Osteocyte (in vitro differentiated cells): ENCODE measurements at regions not wholly inside any gene's neighbourhood (a gene's known extent, or its start where the extent isn't known, plus 50 kb on each side); places are given as distances from the start of the nearest gene placed in this dataset.

Experiments
- DNase-seq: peaks from one replicate; pipeline ENCODE4 v3.0.0; 2021; ENCODE audit warnings: mixed read lengths; ENCODE audit not compliant: unreplicated experiment; ENCODE audit errors: extremely low spot score
- H3K27ac Mint-ChIP-seq: one replicate; pipeline ENCODE4 v1.8.0; 2021; ENCODE audit warnings: mild to moderate bottlenecking, mixed read lengths; ENCODE audit not compliant: unreplicated experiment
- H3K27me3 Mint-ChIP-seq: one replicate; pipeline ENCODE4 v1.8.0; 2021; ENCODE audit warnings: mixed read lengths; ENCODE audit not compliant: unreplicated experiment
- H3K36me3 Mint-ChIP-seq: one replicate; pipeline ENCODE4 v1.8.0; 2021; ENCODE audit warnings: mixed read lengths; ENCODE audit not compliant: unreplicated experiment
- H3K4me1 Mint-ChIP-seq: one replicate; pipeline ENCODE4 v1.8.0; 2021; ENCODE audit warnings: mixed read lengths; ENCODE audit not compliant: unreplicated experiment
- H3K4me3 Mint-ChIP-seq: one replicate; pipeline ENCODE4 v1.8.0; 2021; ENCODE audit warnings: mild to moderate bottlenecking, moderate library complexity, mixed read lengths; ENCODE audit not compliant: unreplicated experiment
- H3K9me3 Mint-ChIP-seq: one replicate; pipeline ENCODE4 v1.8.0; 2021; ENCODE audit warnings: mixed read lengths; ENCODE audit not compliant: unreplicated experiment
- TF ChIP-seq, protein P1 (sequence below): fragments of 200-600 bp; sonication (generic); IDR thresholded peaks from 2 replicates; pipeline ENCODE4 v1.5.0; 2021; ENCODE audit warnings: antibody characterized with exemption, mild to moderate bottlenecking, moderate library complexity

DNA sequence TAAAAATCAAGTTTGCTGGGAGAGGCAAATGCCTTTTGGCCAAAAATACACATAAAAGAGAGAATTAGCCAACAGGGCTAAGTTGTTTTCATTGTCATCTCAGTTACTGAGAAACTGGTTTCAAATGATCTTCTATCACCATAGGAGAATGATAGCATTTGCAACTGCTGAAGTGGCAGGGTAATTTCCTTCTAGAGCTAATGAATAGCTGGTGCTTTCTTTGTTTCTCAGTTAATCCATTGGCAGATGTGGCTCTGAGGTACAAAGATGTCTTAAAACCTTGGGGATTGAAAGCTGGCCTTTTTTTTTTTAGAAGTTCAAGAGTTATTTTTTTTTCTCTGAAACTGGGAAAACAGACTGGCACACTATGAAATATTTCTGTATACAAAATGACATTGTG lies 332.7 kb upstream of the KLF12 start:
- Mint-ChIP-seq H3K9me3 (no peaks in the 10 kb centered on the region), H3K36me3 (no peaks in the 10 kb centered on the region), H3K27ac (no peak overlapping the region), H3K4me3 (no peak overlapping the region), H3K4me1 (peaks cover 15% of the 10 kb centered on the region), H3K27me3 (no peaks in the 10 kb centered on the region)
- TF ChIP-seq, protein P1, sequence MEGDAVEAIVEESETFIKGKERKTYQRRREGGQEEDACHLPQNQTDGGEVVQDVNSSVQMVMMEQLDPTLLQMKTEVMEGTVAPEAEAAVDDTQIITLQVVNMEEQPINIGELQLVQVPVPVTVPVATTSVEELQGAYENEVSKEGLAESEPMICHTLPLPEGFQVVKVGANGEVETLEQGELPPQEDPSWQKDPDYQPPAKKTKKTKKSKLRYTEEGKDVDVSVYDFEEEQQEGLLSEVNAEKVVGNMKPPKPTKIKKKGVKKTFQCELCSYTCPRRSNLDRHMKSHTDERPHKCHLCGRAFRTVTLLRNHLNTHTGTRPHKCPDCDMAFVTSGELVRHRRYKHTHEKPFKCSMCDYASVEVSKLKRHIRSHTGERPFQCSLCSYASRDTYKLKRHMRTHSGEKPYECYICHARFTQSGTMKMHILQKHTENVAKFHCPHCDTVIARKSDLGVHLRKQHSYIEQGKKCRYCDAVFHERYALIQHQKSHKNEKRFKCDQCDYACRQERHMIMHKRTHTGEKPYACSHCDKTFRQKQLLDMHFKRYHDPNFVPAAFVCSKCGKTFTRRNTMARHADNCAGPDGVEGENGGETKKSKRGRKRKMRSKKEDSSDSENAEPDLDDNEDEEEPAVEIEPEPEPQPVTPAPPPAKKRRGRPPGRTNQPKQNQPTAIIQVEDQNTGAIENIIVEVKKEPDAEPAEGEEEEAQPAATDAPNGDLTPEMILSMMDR, result no peak
- no peak for DNase-seq

DNA sequence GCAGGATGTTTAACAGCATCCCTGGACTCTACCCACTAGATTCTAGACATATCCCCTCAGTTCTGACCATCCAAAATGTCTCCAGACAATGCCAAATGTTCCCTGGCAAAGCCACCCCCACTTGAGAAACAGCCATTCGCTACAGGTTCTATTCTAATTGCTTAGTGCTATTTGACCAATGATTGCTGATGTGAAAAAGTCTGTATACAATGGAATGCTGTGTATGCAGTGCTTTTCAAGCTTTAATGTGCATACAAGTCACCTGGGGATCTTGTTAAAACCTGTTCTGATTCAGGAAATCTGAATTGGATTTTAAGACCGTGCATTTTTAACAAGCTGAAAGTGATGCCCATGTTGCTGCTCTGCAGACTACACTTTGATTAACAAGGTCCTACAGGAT lies 331.8 kb upstream of the KLF12 start:
- no peaks in the 10 kb centered on the region for H3K9me3 Mint-ChIP-seq
- no peak for DNase-seq
- peaks cover 15% of the 10 kb centered on the region for H3K4me1 Mint-ChIP-seq
- H3K27me3 Mint-ChIP-seq, result no peaks in the 10 kb centered on the region
- H3K36me3 Mint-ChIP-seq, result no peaks in the 10 kb centered on the region
- H3K4me3 Mint-ChIP-seq, result no peak overlapping the region
- TF ChIP-seq, protein P1, result no peak
- H3K27ac Mint-ChIP-seq, result no peak overlapping the region

DNA sequence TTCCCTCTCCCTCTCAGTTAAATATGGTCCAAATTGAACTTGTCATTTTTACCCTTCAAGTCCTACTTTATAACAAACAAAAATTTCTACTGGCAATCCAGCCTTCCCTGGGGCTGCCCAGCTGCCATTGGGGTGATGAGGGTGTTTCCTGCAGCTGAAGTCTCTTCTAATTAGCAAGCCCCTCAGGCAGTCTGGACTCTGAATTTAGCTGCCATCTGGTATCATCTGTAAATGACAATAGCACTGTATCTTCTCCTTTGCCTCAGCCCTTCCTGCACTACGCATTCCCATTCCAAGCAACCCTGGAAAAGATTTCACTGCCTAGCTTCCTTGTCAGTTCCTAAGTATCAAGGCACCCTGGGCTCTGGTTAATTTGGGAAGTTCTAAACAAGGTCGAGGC lies 331.1 kb upstream of the KLF12 start:
- DNase-seq, result no peak
- H3K27ac Mint-ChIP-seq, result no peak overlapping the region
- no peak overlapping the region for H3K4me3 Mint-ChIP-seq
- TF ChIP-seq, protein P1, result no peak
- peaks cover 15% of the 10 kb centered on the region for H3K4me1 Mint-ChIP-seq
- no peaks in the 10 kb centered on the region for H3K27me3 Mint-ChIP-seq
- H3K9me3 Mint-ChIP-seq, result no peaks in the 10 kb centered on the region
- H3K36me3 Mint-ChIP-seq, result no peaks in the 10 kb centered on the region

DNA sequence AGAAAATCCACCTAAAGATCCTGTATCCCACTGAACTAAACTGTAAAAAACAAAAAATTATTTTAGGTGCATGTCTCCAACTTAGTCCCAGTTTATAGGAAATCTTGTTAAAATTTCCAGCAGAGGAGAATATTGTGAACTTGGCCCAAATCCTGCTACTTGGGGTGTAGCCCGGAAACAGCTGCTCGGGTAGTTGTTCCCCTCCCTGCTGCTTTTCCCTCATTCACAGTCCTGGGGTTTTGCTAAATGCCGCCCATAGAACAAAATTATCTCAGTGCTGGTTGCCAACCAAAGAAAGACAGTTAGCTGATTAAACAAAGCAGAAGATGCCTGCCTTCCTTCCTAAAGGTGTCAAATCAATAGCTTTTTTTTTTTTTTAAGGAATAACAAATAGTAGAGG lies 330.5 kb upstream of the KLF12 start:
- Mint-ChIP-seq H3K9me3 (no peaks in the 10 kb centered on the region), H3K4me1 (peaks cover 15% of the 10 kb centered on the region), H3K4me3 (no peak overlapping the region), H3K36me3 (no peaks in the 10 kb centered on the region), H3K27me3 (no peaks in the 10 kb centered on the region), H3K27ac (no peak overlapping the region)
- TF ChIP-seq, protein P1, result no peak
- DNase-seq, result no peak

DNA sequence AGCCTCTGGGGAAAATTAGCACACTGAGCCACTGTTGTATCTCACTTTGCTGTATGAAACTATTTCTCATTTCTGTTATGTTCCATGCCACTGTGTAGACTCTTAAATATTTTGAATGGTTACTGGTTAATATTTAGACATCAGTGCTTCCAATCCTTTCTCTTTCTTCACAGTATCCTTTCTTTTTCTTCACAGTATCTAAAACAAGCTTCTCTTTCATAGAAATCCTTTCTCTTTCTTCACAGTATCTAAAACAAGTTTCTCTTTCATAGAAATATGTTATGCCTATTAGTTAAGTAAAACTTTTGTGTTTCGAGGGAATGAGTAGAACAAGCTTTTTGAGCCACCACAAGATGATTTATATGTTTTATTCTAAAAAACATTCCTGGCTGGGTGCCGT lies 326.8 kb upstream of the KLF12 start:
- Mint-ChIP-seq H3K4me1 (peaks cover 15% of the 10 kb centered on the region), H3K9me3 (no peaks in the 10 kb centered on the region), H3K27me3 (no peaks in the 10 kb centered on the region), H3K27ac (no peak overlapping the region), H3K36me3 (no peaks in the 10 kb centered on the region), H3K4me3 (no peak overlapping the region)
- no peak for DNase-seq
- TF ChIP-seq, protein P1, result no peak
